NOMO-1 treated with dmso at 0.1 percent for 144 hours (cell line): ENCODE measurements at regions not wholly inside any gene's neighbourhood (a gene's known extent, or its start where the extent isn't known, plus 50 kb on each side); places are given as distances from the start of the nearest gene placed in this dataset.
"Not testable (repeated sequence)": the region's sequence is repeated elsewhere in the genome, so short reads cannot be mapped to it uniquely, and the experiment has no call there.

ENCODE experiments used
- DNase-seq: peaks from one replicate; lab custom pipeline; 2025; ENCODE audit not compliant: unreplicated experiment; lab: John Stamatoyannopoulos, UW

DNA sequence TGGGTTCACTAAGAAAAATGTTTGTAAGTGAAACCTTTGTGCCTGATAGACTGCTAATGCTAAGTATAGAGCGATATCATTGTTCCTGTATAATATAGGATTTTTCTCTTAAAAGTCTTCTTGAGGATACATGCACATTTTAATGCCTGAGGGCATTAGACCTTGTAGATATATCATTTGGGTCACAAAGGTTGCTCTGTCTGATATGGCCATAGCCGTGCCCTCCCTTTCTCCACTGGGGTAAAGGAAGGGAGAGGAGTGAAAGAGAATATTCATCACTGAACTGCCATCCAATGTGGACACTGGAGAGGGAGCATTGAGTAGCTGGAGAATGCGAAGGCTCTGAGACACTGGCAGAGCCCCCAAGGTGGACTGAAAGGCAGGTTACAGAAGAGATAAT, 442.2 kb upstream of the SPTLC3 start:
- no peak for DNase-seq

DNA sequence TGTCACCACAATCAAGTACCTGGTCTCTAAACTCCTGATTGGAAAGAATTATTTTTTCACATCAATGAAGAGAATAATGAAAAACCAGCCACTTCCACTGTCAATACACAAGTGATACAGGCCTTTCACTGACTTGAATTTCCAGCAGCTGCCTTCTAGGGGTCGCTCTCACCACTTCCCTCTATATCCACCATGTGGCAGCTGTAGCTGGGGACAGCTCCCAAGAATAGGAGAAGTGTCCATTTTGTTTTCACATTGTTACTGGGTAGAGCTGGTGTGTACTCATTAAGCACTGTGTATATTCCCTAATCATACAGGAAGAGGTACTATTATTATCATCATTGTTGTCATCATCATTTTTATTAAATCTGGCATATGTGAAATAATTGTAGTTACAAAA, 438.4 kb upstream of the SPTLC3 start:
- DNase-seq: peak; percentile 0

DNA sequence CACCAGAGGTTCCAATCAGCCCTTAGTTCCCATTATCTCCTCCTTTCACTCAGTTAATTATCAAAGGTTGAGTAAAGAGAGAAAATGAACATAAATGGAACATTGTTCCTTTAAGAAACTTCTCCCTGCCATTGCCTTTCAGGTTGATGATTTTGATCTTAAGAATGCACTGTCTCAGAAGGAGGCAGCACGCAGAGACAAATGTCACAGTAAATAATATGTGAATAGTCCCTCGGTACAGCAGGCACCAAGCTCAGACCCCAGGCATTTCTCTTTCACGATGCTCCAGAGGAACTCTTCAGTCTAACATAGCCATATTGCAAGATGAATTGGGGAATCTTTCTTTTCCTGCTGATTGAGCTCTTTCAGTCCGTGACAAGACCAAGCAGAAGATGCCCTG, 435.3 kb upstream of the SPTLC3 start:
- no peak for DNase-seq

DNA sequence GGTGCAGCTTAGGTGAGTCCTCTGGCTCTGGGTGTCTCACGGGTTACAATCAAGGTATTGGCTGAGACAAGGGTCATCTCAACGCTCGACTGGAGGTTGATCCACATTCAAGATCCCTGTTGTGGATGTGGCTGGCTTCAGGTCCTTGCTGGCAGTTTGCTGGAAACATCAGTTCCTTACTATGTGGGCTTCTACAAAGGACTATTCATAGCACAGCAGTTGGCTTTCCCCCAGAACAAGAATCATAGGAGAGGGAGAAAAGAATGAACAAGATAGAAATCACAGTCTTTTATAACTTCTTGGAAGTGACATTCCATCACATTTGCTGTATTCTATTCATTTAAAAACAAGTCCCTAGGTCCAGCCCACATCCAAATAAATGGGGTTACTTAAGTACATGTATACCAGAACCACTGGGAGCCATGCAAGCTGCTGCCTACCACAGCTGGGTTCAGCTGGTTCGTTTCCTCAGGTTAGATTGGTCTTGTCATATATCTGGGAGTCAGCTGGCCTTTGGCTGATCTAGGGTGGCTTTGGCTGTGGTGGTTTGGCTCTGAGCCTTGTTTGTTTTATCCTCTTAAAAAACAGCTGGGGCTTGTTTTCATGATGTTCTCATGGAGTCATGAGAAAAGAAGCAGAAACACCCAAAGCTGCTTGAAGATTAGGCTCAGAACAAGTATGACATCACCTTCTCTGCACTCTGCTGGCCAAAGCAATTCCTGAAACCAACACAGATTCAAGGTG, 433.2 kb upstream of the SPTLC3 start:
- DNase-seq: no peak

DNA sequence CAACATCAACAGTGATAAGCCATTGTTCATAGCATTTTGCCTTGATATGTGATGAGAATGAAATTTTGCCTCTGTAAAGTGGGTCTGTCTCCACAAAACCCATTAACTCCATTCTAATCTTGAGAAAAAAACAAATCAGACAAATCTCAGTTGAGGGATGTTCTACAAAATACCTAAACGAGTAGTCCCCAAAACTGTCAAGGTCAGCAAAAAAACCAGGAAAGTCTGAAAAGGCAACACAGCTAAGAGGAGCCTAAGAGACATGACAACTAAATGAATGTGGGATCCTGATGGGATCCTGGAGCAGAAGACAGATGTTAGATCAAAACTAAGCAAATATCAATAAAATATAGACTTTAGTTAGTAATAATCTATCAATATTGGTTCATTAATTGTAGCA, 431.6 kb upstream of the SPTLC3 start:
- DNase-seq: no peak

DNA sequence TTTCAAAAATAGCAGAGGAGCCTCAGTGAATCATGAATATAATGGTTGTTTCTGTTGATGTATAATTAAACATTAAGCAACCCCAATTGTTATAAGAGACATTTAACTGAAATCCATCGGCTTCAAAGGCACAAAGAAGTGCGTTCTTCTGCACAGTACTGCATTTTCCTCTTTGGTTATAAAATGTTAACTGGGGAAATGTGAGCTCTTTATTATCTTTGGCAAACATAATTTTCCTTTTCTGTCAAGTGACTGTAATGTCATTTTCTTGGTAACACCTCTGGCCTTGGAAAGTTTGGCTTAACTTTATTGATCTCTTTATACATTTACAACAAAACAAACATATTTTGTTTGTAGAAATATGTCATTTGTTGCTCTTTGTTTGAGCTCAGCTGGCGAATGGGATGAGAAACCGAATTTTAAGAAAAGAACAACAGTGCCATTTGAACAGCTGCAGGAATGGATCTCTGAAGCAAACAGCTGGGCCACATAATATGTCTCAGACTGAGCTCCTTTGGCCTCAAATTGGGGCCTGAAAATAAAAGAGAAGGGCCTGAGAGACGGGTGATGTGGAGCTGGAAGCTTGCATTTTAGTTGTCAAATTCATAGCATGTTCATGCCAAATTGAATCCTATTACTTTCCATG, 427.0 kb upstream of the SPTLC3 start:
- no peak for DNase-seq

DNA sequence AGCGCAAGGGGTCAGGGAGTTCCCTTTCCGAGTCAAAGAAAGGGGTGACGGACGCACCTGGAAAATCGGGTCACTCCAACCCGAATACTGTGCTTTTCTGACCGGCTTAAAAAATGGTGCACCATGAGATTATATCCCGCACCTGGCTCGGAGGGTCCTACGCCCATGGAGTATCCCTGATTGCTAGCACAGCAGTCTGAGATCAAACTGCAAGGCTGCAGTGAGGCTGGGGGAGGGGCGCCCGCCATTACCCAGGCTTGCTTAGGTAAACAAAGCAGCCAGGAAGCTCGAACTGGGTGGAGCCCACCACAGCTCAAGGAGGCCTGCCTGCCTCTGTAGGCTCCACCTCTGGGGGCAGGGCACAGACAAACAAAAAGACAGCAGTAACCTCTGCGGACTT, 426.1 kb upstream of the SPTLC3 start:
- DNase-seq: not testable (repeated sequence)

DNA sequence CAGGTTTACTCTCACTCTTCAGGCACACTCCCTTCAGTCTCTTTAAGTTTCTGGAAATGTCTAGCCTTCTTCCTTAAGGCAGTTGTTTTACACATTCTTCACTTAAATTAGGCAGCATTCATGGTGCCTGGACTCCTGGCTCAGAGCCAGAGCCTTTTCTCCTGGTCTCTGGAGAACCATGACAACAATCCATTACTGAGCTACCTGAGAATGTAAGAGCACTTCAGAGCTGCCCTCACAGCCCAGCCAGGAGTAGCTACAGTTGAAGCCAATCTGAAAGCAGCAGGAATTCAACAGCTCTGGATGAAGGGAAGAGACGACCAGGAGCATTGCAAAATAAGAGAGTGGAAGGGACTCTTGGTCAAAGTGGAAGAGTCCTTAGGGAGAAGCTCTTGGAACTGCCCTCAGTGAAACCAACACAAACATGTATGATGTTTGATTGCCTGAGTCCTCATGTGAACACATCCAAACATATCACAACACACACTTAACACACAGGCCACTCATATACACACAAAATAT, 416.8 kb upstream of the SPTLC3 start:
- no peak for DNase-seq

DNA sequence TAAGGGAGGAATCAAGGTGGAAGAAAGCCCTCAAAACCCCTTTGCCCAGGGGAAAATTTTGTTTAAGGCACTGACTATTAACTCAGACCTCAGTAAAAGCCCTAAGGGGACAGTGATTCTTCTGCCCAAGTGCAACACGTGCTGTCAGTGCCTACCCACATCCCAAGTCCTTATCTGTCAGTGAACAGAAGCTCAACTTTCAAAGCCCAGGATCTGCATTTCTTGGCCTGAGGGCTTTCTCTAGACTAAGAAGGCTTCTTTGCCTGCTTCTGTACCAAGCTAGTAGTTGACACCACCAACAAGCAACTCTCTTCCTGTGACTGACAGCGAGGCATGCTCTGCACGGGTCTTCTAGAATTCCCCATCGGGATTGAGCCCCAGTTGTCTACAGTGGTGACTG, 416.0 kb upstream of the SPTLC3 start:
- DNase-seq: no peak

DNA sequence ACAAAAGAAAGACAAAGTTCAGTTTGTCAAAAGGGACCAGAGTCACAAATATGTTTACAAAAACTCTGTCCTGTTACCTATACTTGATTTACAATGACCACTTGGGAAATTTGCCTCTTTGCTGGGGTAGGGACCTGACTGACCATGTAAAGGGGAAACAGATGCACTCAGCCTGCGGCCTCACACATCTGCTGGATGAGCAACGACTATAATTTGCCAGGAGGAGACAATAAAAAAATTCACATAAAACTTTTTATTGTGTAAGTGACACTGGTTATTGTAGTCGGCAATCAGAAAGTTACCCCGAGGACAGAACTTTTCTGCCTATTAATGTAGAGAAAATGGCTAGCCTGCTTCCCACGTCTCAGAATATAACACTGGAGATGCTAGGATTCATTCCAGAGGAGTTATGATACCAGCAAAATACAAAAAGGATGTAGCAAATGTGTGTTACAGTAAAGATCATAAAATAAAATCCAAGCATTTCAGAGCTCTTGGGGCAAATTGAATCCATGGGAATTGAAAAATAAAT, 415.4 kb upstream of the SPTLC3 start:
- no peak for DNase-seq

DNA sequence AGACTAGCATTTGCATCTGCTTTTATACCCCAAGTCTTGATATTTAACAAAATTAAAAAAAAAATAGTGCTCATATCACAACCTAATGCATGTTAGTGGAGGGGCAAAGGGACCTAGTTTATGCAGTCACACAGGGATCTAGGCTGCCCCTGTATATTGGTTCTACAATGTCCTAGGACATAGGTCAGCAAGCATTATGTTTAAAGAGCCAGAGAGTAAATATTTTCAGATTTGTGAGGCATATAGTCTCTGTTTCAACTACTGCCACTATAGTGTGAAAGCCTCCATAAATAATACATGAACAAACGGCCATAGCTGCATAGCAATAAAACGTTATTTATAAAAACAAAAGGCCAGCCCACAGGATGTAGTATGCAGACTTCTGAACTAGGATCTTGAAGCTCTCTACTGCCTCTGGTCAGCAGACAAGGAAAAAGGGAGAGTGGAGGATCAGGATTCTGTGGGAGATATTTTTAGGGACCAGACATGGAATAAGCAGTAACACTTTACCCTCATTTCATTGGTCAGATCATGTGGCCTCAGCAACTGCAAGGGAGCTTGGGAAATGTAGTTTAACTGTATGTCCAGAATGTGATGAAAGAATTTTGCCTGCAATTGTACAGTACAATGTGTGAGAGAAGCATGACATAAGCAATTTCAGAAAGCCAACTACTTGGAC, 414.2 kb upstream of the SPTLC3 start:
- DNase-seq: no peak

DNA sequence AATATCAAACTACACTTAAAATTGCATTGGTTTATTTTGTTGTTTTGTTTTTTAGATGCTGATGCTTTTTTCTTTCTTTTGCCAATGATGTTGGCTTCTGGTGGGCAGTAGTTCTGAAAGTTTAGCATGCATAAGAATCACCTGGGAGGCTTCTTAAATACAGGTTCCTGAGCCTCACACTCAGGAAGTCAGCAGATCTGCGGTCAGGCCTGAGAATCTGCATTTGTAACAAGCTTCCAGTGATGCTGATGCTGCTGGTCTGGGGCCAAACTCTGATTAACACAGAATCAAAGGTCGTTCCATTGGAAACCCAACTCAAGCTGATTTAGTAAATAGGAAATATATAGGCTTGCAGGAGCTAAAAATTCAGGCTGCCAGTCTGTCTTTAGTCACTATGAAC, 412.9 kb upstream of the SPTLC3 start:
- DNase-seq: no peak

DNA sequence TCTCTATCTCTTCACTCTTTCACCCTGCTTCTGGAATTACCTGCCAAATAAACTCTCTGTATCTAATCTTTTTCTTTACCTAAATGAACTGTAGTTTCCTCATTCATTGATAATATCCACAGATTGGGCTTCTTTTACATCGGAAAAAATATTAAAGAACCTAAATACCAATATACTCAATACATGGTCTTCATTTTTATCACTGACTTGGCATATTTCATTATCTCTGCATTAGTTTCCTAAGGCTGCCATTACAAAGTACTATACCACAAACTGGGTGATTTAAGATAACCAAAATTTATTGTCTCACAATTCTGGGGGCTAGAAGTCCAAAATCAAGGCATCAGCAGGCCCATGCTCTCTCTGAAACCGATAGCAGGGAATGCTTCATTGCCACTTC, 411.9 kb upstream of the SPTLC3 start:
- DNase-seq: no peak

DNA sequence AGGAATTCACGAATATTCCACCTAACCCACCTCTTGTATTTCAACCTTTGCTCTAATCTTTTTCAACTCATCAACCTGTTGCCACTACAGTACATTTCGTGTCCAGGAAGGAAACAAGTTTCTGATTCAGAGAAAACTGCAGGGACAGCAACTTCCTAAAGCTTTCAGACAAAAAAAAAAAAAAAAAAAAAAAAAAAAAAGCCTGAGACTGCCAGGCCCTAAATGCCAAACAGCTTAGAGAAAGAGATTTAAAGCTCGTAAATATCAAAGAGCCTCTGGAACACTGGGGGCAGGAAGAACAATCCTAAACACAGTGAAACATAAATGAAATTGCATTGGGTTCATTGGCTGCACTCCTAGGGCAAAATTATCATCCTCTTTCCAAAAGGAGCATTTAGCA, 411.2 kb upstream of the SPTLC3 start:
- no peak for DNase-seq

DNA sequence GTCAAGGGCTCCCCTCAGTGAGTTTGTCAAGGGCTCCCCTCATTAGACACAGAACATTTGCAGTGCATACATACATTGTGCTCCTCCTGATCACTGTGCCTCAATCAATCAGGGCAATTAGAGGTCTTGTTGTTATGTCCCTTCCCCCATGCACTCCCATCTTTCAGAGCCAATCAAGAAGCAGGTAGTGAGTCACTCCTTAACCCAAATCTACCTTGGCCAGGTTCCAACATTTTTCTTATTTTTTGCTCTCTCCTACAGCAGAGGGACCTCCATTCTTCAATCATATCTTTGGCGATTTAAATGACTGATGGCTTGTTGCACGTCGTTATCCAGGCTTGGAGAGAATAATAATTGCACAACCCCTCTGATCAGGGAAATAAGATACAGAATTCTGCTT, 409.9 kb upstream of the SPTLC3 start:
- no peak for DNase-seq

DNA sequence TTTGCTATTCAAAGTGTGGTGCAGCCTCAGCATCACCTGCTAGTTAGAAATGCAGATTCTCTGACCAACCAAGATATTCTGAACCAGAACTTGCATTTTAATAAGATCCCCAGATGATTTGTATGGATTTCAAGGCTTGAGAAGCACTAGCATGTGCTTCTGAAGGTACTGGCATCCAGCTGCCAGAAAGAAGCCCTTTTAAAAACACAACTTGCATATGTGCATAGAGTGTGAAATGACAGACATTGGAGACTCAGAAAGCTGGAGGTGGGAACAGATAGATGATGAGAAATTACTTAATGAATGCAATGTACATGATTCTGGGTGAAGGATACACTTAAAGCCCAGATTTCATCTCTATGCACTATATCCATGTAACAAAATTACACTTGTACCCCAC, 409.3 kb upstream of the SPTLC3 start:
- DNase-seq: no peak

DNA sequence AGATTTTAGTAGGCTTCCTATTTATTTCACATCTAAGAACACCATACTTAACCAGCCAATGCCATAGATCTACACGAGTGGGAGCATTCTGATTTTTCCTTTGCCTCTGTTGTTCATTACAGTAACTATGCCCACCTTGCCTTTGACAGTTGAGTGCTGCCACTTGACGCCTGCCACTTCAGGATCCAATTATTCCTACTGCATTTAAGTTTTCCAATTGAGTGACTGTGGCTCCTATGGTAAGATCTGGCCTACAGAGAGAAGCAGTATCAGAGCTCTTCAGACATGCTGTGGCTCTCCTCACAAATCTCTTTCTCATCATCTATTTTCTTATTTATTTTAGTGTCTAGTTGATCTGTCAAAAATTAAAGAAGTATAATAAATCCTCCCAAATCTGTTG, 403.0 kb upstream of the SPTLC3 start:
- no peak for DNase-seq

DNA sequence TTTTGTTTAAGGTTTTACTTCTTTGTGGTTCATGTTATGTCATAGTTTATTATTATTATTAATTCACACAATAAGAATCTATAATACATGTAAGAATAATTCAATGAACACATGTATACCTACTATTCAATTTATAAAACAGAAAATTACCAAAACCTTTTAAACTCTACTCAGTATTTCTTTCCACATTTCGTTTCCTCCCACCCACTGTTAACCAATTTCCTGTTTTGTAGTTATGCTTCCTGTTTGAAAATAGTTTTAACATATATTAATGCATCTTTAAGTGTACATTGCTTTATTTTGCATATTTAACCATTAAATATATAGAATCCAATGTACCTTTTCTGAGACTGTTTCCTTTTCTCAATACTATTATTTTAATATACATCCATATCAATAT, 397.9 kb upstream of the SPTLC3 start:
- no peak for DNase-seq

DNA sequence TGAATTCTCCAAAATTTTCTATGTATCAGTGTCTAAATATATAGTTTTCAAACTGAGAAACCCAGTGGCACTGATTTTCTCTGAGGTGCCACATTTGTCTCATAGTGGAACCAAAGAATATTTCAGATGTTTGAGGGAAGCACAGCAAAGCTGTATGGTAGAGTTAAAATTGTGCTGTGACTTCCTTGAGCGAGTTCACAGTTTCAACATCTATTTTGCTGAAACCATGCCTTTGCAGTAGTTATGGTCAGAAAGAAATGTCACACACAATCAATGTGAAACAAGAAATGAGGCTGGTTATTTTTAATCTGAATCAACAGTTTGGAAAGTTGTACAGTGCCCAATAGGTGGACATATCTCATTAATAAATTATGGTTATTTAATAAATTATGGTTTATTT, 394.0 kb upstream of the SPTLC3 start:
- DNase-seq: no peak

DNA sequence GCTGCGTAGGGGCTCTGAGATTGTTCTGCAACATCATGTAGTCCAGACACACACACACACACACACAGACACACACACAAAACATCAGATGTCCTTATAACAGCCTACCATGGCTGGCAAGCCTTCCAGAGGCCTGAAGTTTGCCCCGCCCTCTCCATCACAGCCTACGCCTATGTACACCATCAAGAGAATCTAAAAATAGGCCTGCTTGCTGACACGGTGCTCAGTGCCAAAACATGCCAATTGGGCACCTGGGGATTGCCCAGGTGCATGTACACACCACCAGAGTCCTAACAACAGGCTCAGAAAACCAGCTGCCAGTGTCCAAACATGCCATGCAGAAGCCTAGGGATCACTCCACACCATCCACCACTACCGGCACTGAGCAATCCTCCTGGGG, 391.7 kb upstream of the SPTLC3 start:
- no peak for DNase-seq

DNA sequence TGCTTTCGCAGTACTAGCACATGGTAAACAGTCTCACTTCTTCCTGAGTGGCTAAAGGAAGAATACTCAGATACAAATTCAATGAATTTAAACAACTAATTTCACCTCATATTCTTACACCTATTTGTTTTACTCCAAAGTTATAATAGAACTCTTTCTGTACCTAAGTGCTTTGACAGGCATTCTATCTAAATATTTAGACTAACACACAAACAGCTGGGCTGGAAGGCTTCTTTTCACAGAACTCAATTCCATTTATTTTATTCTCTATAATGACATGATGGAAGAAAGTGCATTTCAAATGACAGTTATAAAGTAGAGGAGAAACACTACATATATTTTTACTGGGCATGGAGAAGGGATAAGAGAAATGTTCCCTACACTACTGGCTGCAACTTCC, 384.9 kb upstream of the SPTLC3 start:
- DNase-seq: no peak

DNA sequence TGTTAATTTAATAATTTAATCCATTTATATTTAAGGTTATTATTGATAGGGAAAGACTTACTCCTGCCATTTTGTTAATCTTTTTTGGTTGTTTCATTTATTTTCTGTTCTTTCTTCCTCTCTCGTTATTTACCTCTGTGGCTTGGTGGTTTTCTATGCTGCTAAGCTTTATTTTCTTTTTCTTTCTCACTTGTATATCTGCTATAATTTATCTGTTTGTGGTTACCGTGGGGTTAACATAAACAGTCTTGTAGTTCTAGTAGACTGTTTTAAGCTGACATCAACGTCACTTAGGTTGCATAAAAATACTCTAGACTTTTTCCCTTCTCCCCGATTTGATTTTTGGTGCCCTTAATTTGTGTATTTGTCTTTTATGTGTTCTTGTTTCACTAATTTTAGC, 381.3 kb upstream of the SPTLC3 start:
- no peak for DNase-seq
